KMS-11 (cell line): ENCODE measurements at regions not wholly inside any gene's neighbourhood (a gene's known extent, or its start where the extent isn't known, plus 50 kb on each side); places are given as distances from the start of the nearest gene placed in this dataset.

Experiments
- H2AFZ ChIP-seq: fragments of 200-600 bp; sonication (generic); 2 replicates; pipeline ENCODE4 v1.6.1; 2016; ENCODE audit warnings: antibody characterized with exemption, mixed run types, low read depth
- H3K27ac ChIP-seq: fragments of 200-600 bp; sonication (generic); 2 replicates; pipeline ENCODE4 v1.6.1; 2016; ENCODE audit warnings: mild to moderate bottlenecking, mixed run types
- H3K27me3 ChIP-seq: fragments of 200-600 bp; sonication (generic); 2 replicates; pipeline ENCODE4 v1.6.1; 2017; ENCODE audit warnings: mild to moderate bottlenecking, low read depth, mixed run types, moderate library complexity; ENCODE audit not compliant: insufficient read depth
- H3K36me3 ChIP-seq: fragments of 200-600 bp; sonication (generic); 2 replicates; pipeline ENCODE4 v1.6.1; 2017; ENCODE audit warnings: mild to moderate bottlenecking, mixed run types; ENCODE audit not compliant: insufficient read depth
- H3K4me1 ChIP-seq: fragments of 200-600 bp; sonication (generic); 2 replicates; pipeline ENCODE4 v1.6.1; 2016; ENCODE audit warnings: mild to moderate bottlenecking, low read depth, mixed run types; ENCODE audit not compliant: poor library complexity, severe bottlenecking
- H3K4me2 ChIP-seq: fragments of 200-600 bp; sonication (generic); 2 replicates; pipeline ENCODE4 v1.7.0; 2016; ENCODE audit warnings: mild to moderate bottlenecking, mixed run types
- H3K4me3 ChIP-seq: fragments of 200-600 bp; sonication (generic); IDR thresholded peaks from 2 replicates; pipeline ENCODE4 v1.6.1; 2017; ENCODE audit warnings: low read depth, low read length, mixed read lengths; ENCODE audit not compliant: insufficient read depth
- H3K79me2 ChIP-seq: fragments of 200-600 bp; sonication (generic); 2 replicates; pipeline ENCODE4 v1.6.1; 2016; ENCODE audit warnings: low read depth, mixed run types; ENCODE audit not compliant: insufficient read depth
- H3K9ac ChIP-seq: fragments of 200-600 bp; sonication (generic); 2 replicates; pipeline ENCODE4 v1.6.1; 2016; ENCODE audit warnings: mild to moderate bottlenecking, mixed run types
- H4K20me1 ChIP-seq: fragments of 200-600 bp; sonication (generic); 2 replicates; pipeline ENCODE4 v1.6.1; 2016; ENCODE audit warnings: mild to moderate bottlenecking, mixed run types; ENCODE audit not compliant: insufficient read depth
- CTCF ChIP-seq: fragments of 200-600 bp; sonication (generic); conservative IDR thresholded peaks from 2 replicates; pipeline ENCODE4 v1.6.1; 2017; ENCODE audit warnings: low read depth, mild to moderate bottlenecking, antibody characterized with exemption, low read length, moderate library complexity, mixed read lengths

- no peak overlapping the region for H3K4me2 ChIP-seq
- H3K4me1 ChIP-seq: no peaks in the 10 kb centered on the region
- no peaks in the 10 kb centered on the region for H3K36me3 ChIP-seq
- H3K4me3 ChIP-seq: no peak overlapping the region
- H3K79me2 ChIP-seq: no peaks in the 10 kb centered on the region
- TF ChIP-seq CTCF: no peak
- no peaks in the 10 kb centered on the region for H3K27me3 ChIP-seq
- no peak overlapping the region for H3K27ac ChIP-seq
- H4K20me1 ChIP-seq: no peaks in the 10 kb centered on the region
- H2AFZ ChIP-seq: no peak overlapping the region
- H3K9ac ChIP-seq: no peak overlapping the region
Measured at GRCh38 chr15:47213883-47214282, 503.4 kb upstream of the SEMA6D start.

DNA sequence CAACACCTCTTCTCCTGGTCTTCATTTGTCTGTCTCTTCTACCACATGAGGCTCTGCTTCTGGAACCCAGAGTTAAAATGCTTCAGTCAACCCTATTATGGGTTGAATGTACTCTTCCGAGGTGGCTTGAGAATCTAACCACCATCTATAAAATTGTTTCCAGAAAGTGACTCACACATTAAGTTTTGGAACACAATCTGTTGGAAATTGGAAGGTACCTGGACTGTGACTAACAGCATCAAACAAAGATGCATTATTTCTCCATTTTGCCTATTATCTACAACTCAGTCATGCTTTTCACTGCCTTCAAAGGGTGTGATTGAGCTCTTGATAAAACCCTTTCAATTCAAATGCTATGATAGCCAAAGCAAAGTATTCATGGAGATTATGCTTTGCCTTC lies 499.0 kb upstream of the SEMA6D start:
- Histone ChIP-seq H4K20me1 (no peaks in the 10 kb centered on the region), H3K4me2 (no peak overlapping the region), H2AFZ (no peak overlapping the region), H3K27me3 (no peaks in the 10 kb centered on the region), H3K36me3 (no peaks in the 10 kb centered on the region), H3K4me3 (no peak overlapping the region), H3K9ac (no peak overlapping the region), H3K4me1 (no peaks in the 10 kb centered on the region), H3K27ac (no peak overlapping the region), H3K79me2 (no peaks in the 10 kb centered on the region)
- TF ChIP-seq CTCF: no peak

GRCh38 chr15:47244361-47244760 lies 472.9 kb upstream of the SEMA6D start:
- Histone ChIP-seq H2AFZ (no peak overlapping the region), H3K9ac (no peak overlapping the region), H3K27me3 (no peaks in the 10 kb centered on the region), H3K79me2 (no peaks in the 10 kb centered on the region), H3K4me2 (no peak overlapping the region), H3K4me1 (no peaks in the 10 kb centered on the region), H3K27ac (no peak overlapping the region), H3K4me3 (no peak overlapping the region), H3K36me3 (no peaks in the 10 kb centered on the region), H4K20me1 (no peaks in the 10 kb centered on the region)
- no peak for TF ChIP-seq CTCF

DNA sequence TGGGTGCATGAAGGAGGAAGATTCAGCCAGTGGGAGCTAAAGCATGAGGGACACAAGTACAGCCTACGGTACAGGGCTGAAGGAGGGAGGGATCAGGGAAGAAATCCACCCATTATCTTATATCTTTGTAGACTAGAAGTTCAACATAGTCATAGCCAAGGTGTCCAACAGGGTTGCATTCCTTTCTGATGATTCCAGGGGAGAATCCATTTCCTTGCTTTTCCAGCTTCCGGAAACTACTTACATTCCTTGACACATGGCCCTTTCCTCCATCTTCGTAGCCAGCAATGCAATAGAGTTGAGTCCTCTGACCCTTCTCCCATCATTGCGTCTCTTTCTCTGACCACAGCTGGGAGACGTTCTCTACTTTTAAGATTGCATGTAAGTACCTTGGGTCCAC lies 471.0 kb upstream of the SEMA6D start:
- H3K27me3 ChIP-seq: no peaks in the 10 kb centered on the region
- no peaks in the 10 kb centered on the region for H4K20me1 ChIP-seq
- no peaks in the 10 kb centered on the region for H3K79me2 ChIP-seq
- H2AFZ ChIP-seq: no peak overlapping the region
- H3K36me3 ChIP-seq: no peaks in the 10 kb centered on the region
- H3K4me2 ChIP-seq: no peak overlapping the region
- no peak for TF ChIP-seq CTCF
- no peak overlapping the region for H3K27ac ChIP-seq
- no peak overlapping the region for H3K4me3 ChIP-seq
- no peaks in the 10 kb centered on the region for H3K4me1 ChIP-seq
- no peak overlapping the region for H3K9ac ChIP-seq

- H3K4me2 ChIP-seq: no peak overlapping the region
- H3K27me3 ChIP-seq: no peaks in the 10 kb centered on the region
- H3K4me3 ChIP-seq: no peak overlapping the region
- H2AFZ ChIP-seq: no peak overlapping the region
- no peak overlapping the region for H3K9ac ChIP-seq
- no peaks in the 10 kb centered on the region for H3K79me2 ChIP-seq
- H3K4me1 ChIP-seq: peaks cover 6% of the 10 kb centered on the region
- no peak for TF ChIP-seq CTCF
- H3K27ac ChIP-seq: no peak overlapping the region
- H4K20me1 ChIP-seq: no peaks in the 10 kb centered on the region
- H3K36me3 ChIP-seq: no peaks in the 10 kb centered on the region
Measured at GRCh38 chr15:47258521-47258920, 458.8 kb upstream of the SEMA6D start.
